ENCODE measurements at regions not wholly inside any gene's neighbourhood (a gene's known extent, or its start where the extent isn't known, plus 50 kb on each side); places are given as distances from the start of the nearest gene placed in this dataset.

GRCh38 chr1:81569761-81570160 is 231.0 kb upstream of the ADGRL2 start:
- H3K9me2 ChIP-seq (ENCODE audit: low read depth, low read length) = no peaks in the 10 kb centered on the region
- no peak for TF ChIP-seq EZH2 (IDR thresholded peaks at IDR 0.05; ENCODE audit: borderline replicate concordance, low read length)
- no peak for TF ChIP-seq CTCF (IDR thresholded peaks at IDR 0.05; ENCODE audit: low read length)

GRCh38 chr1:81563632-81564031 is 237.1 kb upstream of the ADGRL2 start:
- H3K9me2 ChIP-seq (ENCODE audit: low read depth, low read length) = no peaks in the 10 kb centered on the region
- H4K20me1 ChIP-seq (ENCODE audit: insufficient read depth, low read length) = no peaks in the 10 kb centered on the region
- no peaks in the 10 kb centered on the region for H3K79me2 ChIP-seq (ENCODE audit: insufficient read depth, low read length)
- H3K4me1 ChIP-seq (ENCODE audit: insufficient read depth, low read length, severe bottlenecking) = no peaks in the 10 kb centered on the region
- H3K27ac ChIP-seq (ENCODE audit: low read depth, low read length, poor library complexity, severe bottlenecking) = no peak overlapping the region
- TF ChIP-seq EZH2 (IDR thresholded peaks at IDR 0.05; ENCODE audit: borderline replicate concordance, low read length) = no peak
- TF ChIP-seq CTCF (IDR thresholded peaks at IDR 0.05; ENCODE audit: low read length) = no peak
- H3K27me3 ChIP-seq (ENCODE audit: insufficient read depth, low read length) = no peaks in the 10 kb centered on the region
- no peaks in the 10 kb centered on the region for H3K36me3 ChIP-seq (ENCODE audit: insufficient read depth, low read length)
- no peaks in the 10 kb centered on the region for H3K9me3 ChIP-seq (ENCODE audit: low read length)
- no peaks in the 10 kb centered on the region for H3F3A ChIP-seq (ENCODE audit: insufficient read depth, low read length)
- no peak overlapping the region for H3K4me3 ChIP-seq (ENCODE audit: low read depth, low read length, poor library complexity, severe bottlenecking)
- no peak overlapping the region for H2AFZ ChIP-seq (ENCODE audit: low read length)
- no peak overlapping the region for H3K9ac ChIP-seq (ENCODE audit: low read length)
- H3K4me2 ChIP-seq (ENCODE audit: low read length) = no peak overlapping the region

More at GRCh38 chr1:81569761-81570160, 231.0 kb upstream of the ADGRL2 start:
- Histone ChIP-seq H3K4me3 (ENCODE audit: low read depth, low read length, poor library complexity, severe bottlenecking) (no peak overlapping the region), H3K9me3 (ENCODE audit: low read length) (no peaks in the 10 kb centered on the region), H3K79me2 (ENCODE audit: insufficient read depth, low read length) (no peaks in the 10 kb centered on the region), H4K20me1 (ENCODE audit: insufficient read depth, low read length) (no peaks in the 10 kb centered on the region), H2AFZ (ENCODE audit: low read length) (no peak overlapping the region), H3K4me2 (ENCODE audit: low read length) (no peak overlapping the region), H3K4me1 (ENCODE audit: insufficient read depth, low read length, severe bottlenecking) (no peaks in the 10 kb centered on the region), H3K9ac (ENCODE audit: low read length) (no peak overlapping the region), H3F3A (ENCODE audit: insufficient read depth, low read length) (no peaks in the 10 kb centered on the region), H3K27ac (ENCODE audit: low read depth, low read length, poor library complexity, severe bottlenecking) (no peak overlapping the region), H3K36me3 (ENCODE audit: insufficient read depth, low read length) (no peaks in the 10 kb centered on the region), H3K27me3 (ENCODE audit: insufficient read depth, low read length) (no peaks in the 10 kb centered on the region)

GRCh38 chr1:81562934-81563333 is 237.8 kb upstream of the ADGRL2 start:
- H3K27me3 ChIP-seq (ENCODE audit: insufficient read depth, low read length) = no peaks in the 10 kb centered on the region
- no peaks in the 10 kb centered on the region for H3K9me2 ChIP-seq (ENCODE audit: low read depth, low read length)
- H3F3A ChIP-seq (ENCODE audit: insufficient read depth, low read length) = no peaks in the 10 kb centered on the region
- no peaks in the 10 kb centered on the region for H3K9me3 ChIP-seq (ENCODE audit: low read length)
- H3K36me3 ChIP-seq (ENCODE audit: insufficient read depth, low read length) = no peaks in the 10 kb centered on the region
- H3K4me1 ChIP-seq (ENCODE audit: insufficient read depth, low read length, severe bottlenecking) = no peaks in the 10 kb centered on the region
- H4K20me1 ChIP-seq (ENCODE audit: insufficient read depth, low read length) = no peaks in the 10 kb centered on the region
- H3K79me2 ChIP-seq (ENCODE audit: insufficient read depth, low read length) = no peaks in the 10 kb centered on the region
- no peak for TF ChIP-seq CTCF (IDR thresholded peaks at IDR 0.05; ENCODE audit: low read length)
- no peak for TF ChIP-seq EZH2 (IDR thresholded peaks at IDR 0.05; ENCODE audit: borderline replicate concordance, low read length)
- no peak overlapping the region for H3K27ac ChIP-seq (ENCODE audit: low read depth, low read length, poor library complexity, severe bottlenecking)
- H3K4me2 ChIP-seq (ENCODE audit: low read length) = no peak overlapping the region
- H3K9ac ChIP-seq (ENCODE audit: low read length) = no peak overlapping the region
- no peak overlapping the region for H3K4me3 ChIP-seq (ENCODE audit: low read depth, low read length, poor library complexity, severe bottlenecking)
- no peak overlapping the region for H2AFZ ChIP-seq (ENCODE audit: low read length)
